ENCODE measurements at regions not wholly inside any gene's neighbourhood (a gene's known extent, or its start where the extent isn't known, plus 50 kb on each side); places are given as distances from the start of the nearest gene placed in this dataset.
A peak's percentile ranks its signal among the peaks of the same experiment; 100 is the strongest.

DNA sequence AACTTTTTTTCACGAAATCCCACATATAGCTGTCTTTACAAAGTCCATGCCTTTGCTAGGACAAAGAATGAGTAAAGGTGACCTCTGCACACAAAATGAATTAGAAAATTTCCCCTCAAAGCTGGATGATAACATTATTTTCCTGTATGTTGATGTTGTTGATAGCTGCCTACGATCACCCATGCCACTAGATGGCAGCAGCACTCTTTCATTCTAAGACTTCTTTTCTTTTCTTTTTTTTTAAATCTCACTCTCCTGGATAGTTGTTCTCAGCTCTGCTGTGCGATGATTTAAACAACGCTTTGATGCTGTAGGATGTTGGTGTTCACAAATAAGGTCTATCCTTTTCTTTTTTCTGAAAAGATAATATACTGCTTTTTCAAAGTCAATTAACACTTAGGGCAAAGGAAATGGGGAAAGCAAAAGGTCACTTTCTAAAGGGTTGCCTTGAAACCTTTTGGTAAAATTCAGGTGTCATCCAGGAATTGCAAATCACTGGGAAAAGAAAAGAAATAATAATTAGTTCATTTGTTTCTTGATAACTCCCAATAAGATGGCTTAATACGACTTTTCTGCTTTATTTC, 266.8 kb downstream of the C4orf33 start:
- TF ChIP-seq, protein P1, sequence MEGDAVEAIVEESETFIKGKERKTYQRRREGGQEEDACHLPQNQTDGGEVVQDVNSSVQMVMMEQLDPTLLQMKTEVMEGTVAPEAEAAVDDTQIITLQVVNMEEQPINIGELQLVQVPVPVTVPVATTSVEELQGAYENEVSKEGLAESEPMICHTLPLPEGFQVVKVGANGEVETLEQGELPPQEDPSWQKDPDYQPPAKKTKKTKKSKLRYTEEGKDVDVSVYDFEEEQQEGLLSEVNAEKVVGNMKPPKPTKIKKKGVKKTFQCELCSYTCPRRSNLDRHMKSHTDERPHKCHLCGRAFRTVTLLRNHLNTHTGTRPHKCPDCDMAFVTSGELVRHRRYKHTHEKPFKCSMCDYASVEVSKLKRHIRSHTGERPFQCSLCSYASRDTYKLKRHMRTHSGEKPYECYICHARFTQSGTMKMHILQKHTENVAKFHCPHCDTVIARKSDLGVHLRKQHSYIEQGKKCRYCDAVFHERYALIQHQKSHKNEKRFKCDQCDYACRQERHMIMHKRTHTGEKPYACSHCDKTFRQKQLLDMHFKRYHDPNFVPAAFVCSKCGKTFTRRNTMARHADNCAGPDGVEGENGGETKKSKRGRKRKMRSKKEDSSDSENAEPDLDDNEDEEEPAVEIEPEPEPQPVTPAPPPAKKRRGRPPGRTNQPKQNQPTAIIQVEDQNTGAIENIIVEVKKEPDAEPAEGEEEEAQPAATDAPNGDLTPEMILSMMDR (conservative IDR thresholded peaks at IDR 0.05; ENCODE audit: low read depth, low read length): peak; percentile 88
- no peak for TF ChIP-seq EZH2 (IDR thresholded peaks at IDR 0.05; ENCODE audit: borderline replicate concordance, low read depth, low read length, poor library complexity, severe bottlenecking)

Data from A673 (cell line).